DMS153 treated with DMSO at 0.1 percent for 48 hours (cell line): ENCODE measurements at regions not wholly inside any gene's neighbourhood (a gene's known extent, or its start where the extent isn't known, plus 50 kb on each side); places are given as distances from the start of the nearest gene placed in this dataset.

Source experiments
- DNase-seq: peaks from one replicate; lab custom pipeline; 2025; ENCODE audit not compliant: unreplicated experiment; lab: John Stamatoyannopoulos, UW

DNA sequence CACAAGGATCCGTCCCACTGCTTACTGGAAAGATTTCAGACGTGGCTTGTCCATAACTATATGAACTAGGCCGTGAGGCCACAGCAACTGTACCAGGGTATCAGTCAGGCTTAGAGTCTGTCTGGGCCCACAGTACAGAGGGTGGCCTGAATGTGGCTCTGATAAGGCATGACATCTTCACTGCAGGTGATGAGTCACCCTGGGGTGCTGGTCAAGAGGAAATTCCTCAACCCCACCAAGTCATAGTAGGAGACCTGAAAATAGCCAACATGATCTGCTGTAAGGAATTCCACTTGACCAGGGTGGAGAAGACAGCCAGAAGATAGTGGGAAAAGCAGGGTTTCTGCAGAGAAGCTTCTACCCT is 107.7 kb downstream of the INHBB start:
- DNase-seq: no peak

DNA sequence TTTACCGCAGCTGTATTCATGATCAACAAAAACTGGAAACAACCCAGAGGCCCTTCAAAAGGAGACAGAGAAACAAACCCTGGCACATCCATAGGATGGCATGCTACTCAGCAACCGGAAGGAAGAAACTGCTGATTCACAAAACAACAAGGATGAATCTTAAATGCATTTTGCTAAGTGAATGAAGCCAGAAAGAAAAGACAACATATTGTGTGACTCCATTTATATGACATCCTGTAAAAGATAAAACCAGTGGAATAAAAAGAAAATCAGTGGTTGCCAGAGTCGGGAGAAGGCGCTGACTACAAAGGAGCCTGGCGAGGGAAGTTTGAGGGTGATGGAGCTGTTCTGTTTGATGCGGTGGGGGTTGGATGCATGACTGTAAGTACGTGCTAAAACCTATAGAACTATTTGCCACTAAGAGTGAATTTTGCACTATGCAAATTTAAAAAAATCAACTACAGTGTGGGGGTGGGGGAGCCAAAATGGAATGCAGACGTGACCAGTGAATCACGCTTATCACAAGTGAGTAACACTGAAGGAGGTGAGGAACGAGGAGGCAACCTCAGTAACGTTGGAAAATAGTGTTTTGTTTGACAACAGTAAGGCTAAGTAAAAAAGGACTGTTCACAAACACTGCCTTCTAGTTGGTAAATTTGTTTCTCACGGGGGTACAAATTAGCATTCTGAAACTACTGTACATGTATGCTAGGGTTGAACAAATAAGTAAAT is 108.9 kb downstream of the INHBB start:
- no peak for DNase-seq

DNA sequence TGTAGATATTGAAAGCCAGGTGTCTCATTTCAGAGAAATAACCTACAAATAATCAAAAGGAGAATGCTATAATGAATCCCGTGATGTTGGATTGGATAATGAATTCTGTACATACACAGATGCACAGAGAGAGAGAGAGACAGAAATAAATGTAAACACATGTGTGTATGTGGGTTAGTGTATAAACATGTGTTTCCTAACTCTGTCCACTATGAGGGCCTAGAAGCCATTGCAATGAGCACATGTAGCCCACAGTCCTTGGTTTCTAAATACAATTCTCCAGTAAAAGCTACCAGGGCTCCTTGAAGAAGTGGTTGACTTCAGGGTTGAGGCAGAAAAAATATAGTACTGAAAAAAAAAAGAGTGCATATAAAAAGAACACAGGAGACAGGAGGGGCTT is 109.5 kb downstream of the INHBB start:
- DNase-seq: no peak

DNA sequence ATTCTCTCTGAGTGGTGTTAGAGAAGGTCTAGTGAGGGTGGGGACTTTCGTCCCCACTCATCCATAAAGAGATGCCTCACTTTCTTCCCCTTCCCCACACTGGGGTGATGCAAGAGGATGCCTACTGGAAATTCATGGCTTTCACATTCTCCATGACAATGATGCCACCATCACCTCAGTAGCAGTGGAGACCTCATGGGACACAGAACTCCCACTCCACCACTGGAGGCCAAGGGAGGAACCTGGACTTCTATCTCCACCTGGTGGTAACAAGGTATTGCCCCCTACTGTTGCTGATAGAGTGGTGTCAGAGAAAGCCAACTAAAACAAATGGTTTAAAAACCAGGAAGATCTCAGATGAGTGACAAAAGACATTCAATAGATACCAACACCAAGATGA is 110.9 kb downstream of the INHBB start:
- DNase-seq: no peak

DNA sequence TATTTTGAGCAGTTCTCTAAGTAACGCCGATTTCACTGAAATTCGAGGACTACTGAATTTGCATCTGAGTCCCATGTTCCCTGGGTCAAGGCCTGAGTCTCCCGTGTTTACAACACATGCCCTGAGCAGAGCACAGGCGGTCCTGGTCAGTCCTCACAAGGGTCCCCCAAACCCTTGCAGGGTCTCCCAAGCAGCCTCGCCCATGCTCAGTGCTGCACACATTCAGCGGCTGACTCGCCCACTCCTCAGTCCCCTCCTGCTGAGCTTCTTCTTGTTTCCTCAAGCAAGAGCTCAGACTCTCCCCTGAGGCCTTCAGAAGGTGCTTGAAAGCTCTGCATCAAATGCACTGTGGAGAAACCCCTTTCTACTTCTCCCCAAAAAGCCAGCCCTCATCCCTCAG is 114.6 kb downstream of the INHBB start:
- DNase-seq: no peak

DNA sequence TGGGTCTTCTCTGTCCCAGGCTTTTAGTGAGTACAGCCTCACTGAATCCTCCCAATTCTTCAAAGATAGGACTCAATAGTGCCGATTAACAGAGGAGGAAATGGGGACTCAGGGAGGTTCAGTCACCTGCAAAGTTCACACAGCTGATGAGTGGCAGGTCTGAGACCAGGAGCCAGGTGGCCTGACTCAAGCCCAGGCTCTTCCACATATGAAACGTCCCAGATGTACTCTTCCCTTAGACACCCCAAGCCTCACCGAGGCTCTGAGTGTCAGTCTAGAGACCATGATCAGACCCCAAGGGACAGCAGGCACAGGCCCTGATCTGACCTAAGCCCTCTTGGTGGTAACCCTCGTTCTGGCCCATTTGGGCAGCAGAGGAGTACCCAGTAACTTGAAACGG is 115.2 kb downstream of the INHBB start:
- no peak for DNase-seq

DNA sequence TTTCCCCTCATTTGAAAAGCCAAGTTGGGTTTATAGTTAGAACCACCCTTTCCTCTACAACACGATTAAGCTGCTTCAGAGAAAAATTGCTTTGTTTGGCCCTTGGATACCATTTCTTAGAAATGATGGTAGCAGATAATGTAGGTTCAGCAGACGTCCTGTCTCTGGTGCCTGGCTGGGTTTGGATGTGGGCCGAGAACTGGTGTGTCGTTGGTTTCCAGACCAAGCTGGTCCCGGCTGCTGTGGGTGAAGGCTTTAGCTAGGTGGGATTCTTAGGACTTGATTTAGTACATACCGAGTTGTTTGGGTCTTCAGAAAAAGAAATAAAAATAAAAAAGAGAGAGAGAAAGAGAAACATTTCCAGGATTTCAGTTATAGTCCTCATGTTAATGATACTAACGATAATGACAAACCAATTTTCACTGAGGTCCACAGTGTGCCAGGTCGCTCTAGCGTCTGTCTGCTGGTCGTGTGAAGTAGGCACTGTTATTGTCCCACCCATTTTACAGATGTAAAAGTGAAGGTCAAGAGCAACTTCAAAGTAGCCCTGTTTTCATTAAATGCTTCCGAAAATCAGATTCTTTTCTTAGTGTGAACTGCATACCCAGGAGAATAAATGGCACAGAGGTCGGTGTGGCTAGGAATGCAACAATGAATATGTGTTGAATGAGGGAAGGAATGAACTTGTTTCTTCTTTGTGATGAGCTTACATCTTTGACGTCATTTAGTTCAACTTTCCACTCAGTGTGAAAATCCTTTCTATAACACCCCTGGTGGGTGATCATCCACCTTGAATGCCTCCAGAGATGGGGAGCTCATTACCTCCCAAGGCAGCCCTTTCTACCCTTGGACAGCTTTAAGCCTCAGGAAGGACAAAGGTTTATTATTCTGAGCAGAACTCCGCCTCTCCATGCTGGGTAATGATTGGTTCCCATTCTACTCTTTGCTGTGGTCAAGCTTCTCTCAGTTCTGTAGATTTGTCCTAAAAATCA is 115.9 kb downstream of the INHBB start:
- DNase-seq: no peak

DNA sequence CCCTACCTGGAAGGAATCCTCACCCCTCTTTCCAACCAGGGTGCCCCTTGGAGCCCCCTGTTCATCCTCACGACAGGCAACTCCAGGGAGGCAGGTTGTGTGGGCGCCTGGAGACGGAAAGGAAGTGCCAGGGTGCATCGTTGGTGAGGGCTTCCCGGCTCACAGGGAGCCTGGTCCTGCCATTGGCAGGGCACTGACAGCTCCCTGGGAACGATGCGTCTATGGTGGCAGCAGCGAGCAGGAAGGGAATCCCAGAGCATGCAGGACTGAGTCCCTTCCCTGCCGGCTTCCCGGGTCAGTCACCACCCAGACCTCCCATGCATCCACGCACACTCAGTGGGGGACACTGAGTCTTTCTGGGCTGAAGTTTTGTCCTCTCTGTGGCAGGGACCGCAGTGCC is 117.6 kb downstream of the INHBB start:
- DNase-seq: peak; percentile 24

DNA sequence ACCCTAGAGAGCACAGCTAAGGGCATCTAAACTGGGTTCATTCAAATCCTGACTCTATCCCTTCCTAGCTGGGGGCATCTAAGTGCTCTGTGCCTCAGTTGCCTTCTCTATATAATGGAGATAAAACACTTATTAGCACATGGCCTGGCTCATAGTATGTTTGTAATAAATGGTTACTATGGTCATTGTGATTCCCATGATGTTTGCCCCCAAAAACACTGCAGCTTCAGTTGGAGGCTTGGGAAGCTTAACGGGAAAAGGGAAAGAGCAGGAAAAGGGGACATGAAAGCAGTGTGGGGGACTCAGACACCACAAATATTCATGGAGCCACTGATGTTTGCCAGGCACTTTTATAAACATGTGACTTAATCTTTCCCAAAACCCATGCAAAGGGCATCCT is 118.1 kb downstream of the INHBB start:
- DNase-seq: no peak

DNA sequence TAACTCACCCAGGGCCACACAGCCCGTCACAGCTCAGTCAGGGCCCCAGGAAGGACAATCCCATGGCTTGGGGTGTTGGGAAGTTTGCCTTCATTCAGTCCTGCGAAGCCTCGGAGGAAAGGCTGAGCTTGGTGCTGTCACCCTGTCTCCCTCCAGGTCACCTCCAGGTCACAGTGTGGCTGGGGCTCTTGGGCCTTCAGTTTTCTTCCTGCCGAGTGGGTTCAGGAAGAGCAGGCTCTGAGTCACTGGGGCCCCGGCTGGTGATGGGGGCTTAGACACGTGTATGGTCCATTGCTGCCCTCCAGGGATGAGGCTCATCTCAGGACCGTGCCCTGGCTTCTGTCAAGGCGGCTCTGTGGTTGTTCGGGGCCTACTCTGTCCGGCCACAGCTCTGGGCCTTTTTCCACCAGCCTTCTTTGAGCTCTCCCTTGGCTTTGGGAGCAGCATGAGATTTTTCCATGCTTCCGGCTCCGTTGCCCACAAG is 118.6 kb downstream of the INHBB start:
- DNase-seq: no peak

DNA sequence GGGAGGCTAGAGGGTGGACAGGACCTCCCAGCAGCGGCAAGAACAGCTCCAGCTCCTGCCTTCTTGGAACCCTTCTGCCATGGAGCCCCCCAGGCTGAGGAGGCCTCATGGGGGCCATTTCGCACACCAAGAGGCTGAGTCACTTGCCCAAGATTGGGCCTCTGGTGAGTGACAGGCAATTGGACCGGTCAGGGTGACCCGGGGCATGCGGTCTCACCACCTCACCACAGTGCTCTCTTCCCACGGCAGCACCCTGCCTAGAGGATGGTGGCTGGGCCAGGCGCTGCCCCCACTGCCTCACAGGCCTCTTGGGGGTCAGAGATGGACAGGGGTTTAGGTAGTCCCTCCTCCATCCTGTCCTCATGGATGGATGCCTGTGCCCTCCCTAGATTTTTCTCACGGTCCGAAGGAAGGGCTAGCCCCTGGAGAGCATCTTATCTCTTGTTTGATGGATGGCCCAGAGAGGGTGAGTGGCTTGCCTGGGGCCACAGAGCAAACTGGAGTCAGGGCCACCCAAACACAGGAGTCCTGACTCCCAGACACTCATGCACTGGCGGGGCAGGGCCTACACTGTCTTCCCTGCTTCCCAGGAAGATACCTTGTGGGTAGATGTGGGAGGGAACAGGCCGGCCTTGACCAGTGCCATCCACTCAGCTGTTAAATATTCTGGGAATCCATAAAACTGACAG is 119.2 kb downstream of the INHBB start:
- DNase-seq: no peak

DNA sequence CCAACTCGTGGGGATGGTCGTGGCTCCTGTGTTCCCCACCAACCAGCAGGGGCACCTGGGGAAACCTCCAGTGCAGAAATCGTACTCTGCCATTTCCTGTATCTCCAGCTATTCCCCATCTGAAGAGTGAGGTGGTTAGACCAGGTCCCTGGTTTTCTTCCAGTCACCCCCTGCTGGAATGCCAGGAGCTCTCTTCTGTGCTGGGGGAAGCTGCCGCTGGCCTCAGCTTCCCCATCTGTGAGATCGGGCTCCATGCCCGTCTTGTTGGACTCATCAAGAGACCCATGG is 119.7 kb downstream of the INHBB start:
- DNase-seq: peak; percentile 83

DNA sequence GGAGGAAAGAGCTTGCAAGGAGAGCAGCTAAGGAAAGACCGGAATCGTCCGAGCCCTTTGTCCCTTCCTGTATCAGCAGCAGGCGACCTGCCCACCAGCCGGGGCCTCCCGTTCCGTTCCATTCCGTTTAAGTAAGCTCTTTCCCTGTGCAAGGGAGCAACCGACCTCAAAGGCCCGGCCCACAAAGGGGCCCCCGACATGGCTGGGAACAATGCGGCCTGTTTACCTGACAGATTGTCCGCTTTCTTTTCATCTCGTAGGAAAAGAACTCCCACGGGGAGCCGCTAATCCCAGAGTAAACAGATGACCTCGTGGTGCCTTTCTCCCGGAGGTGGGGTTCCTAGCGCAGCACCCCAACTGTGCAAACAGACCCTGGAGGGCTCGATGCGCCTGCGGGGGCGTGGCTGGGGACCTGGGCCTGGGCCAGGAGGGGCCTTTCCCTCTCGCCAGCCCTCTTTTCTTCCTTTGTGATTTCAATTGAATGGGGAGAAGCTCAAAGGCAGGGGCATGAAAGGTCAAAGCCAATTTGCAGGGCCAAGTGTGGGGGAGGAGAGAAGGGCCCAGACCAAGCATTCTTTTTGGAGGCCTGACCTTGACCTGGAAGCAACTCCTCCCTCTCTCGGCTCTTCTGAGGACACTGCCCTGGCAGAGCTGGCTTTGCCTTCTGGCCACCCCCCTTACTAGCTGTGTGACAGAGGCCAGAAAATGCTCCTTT is 120.2 kb downstream of the INHBB start:
- DNase-seq: peak; percentile 83

DNA sequence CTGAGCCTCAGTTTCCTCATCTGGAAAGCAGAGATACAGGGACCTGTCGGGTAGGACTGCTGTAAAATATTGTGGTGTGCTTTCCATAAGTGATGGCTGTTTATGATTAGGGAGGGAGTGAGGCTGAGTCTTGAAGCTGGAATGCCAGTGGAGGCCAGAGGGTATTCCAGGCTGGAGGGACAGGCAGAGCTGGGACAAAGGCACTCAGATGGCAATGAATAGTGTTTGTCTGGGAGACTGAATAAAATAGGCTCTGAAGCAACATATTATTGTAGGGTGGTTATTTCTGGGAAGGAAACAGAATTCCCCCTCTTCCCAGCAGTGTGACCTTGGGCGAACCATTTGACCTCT is 120.7 kb downstream of the INHBB start:
- DNase-seq: no peak

DNA sequence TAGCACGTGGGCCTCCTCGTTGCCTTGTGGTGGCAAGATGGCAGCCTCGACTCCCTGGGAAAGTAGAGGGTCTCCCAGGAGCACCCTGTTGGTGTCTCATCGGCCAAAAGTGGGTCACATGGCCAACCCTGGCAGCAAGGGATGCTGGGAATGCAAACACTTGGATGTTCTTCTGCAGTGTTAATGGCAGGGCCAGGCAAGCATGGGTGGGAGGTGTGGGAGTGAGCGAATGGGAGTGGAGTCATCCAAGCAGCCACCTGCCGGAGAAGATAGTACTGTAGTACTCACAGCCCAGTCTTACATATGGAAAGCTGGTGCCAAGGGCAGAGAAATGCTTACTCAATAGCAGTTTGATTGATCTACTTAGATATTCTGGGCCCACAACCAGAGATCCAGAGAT is 122.2 kb downstream of the INHBB start:
- DNase-seq: no peak

DNA sequence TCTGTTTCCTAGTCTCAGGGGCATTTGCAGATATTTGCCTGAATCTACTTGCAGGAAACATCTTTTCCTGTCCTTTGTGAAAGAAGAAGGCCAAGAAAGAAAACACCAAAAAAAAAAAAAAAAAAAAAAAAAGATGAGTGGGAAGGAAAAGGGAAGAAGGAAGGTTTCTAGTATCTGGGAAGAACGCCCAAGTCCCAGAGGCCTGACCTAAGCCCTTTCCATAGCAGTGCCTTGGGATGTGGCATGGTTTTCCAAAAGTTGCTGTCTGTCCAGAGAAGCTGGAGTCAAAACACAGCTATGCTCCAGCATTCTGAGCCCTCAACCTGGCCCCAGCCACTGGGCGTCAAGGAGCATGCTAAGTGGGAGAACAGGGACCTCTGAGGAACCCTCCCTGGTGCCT is 123.5 kb downstream of the INHBB start:
- DNase-seq: no peak

DNA sequence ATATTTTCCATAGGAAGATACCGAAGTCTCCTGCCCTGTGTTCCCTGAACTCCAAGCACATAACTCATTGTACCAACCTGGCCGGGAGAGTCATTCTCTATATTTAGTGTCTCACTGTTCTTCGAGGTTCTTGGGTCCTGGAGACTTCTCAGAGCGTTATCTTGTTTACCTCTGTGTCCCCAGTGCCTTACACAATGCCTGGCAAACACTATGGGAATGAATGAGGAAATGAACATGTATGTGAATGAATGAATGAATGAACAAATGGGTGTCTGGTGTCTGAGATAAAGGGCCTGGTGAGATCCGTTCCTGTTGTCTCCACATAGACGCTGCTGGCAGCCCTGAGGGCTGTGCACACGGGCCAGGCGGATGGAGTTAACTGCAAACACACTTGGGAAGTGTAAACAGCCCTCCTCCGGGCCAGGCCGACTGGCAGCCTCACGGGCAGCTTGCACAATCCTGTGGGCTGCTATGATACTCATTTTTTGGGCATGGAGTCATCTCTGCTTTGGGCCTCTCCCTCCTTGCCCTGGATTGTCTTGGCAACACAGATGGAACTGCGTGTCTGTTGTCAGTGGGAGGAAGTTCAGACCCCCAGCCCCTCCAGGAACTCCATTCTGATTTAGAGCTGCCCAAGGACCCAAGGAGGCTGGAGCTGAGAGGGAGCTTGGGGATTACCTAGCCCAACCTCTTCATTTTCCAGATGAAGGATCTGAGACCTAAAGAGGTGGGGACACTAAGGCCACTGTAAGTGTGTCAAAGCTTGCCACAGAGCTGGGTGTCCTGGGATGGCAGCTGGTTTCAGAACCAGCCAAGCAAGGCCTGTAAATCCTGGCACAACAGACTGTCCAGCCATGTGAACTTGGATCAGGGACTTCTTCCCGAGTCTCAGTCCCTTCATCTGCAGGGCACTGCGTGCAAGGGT is 124.4 kb downstream of the INHBB start:
- DNase-seq: peak; percentile 52

DNA sequence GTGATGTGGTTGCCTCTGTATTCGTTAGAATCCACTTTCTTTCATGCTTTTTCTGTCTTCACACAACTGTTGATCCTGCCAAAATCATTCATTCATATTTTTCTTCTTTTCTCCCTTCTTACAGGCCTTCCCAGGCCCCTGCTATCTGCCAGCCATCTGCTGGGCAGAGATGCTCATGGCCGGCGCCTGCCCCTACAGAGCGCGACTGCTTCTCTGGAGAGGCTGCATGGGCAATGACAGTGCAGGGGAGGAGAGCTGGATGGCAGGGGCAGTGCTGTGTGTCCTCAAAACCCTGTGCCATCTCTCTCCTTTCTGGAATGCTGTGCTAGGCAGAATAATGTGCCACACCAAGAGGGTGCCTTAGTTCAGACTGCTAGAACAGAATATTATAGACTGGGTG is 125.2 kb downstream of the INHBB start:
- no peak for DNase-seq

DNA sequence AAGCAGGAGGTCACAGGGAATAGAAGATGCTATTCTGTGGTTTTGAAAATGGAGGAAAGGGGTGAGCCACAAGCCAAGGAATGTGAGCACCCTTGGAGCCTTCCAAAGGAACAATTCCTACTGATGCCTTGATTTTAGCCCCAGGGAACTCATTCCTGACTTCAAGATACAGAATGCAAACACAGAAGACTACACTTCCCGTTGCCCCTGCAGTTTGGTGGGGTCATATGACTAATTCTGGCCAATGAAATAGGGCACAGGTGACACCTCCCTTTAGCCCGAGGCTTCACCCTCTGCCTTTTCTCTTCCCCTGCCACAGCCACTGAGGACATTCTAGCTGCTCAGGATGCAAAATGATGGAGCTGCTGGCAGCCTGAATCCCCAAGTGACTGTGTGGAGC is 126.1 kb downstream of the INHBB start:
- no peak for DNase-seq

DNA sequence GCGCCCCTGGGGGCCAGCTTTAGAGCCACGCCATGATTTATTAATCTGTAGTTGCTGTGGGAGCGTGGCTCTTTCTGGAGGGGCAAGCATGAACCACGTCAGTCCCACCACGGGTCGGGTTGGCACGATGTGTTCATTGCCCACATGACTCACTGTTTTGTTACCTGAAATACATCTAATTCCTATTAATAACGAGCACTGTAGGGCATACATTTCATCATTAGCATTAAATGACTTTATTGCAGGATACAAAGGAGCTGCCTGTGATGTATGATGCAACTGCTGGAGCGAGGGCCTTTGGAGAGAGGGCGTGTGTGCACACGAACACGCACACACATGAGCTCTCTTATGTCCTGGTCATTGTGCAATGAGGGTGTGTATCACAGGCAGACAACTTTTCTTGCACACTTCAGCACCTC is 127.0 kb downstream of the INHBB start:
- DNase-seq: no peak
